ENCODE measurements at regions not wholly inside any gene's neighbourhood (a gene's known extent, or its start where the extent isn't known, plus 50 kb on each side); places are given as distances from the start of the nearest gene placed in this dataset.

DNA sequence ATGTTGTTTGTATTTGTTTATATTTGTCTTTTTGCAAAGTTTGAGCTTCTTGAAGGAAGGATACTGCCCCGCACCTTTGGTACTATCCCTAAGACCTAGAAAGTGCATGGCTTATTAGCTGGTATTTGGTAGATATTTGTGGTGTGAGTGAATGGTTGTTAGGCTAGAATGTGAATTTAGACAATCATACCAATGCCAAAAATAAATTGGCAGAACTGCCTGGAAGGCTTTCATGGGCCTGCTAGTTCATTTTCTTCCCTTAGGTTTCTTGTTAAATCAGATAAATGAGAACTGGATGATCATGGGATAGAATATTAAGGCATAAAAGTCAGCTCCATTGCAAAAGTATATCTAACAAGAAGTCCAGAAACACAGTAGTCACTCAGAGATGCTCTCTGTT lies 147.5 kb upstream of the TSLP start:
- TF ChIP-seq, protein P1, sequence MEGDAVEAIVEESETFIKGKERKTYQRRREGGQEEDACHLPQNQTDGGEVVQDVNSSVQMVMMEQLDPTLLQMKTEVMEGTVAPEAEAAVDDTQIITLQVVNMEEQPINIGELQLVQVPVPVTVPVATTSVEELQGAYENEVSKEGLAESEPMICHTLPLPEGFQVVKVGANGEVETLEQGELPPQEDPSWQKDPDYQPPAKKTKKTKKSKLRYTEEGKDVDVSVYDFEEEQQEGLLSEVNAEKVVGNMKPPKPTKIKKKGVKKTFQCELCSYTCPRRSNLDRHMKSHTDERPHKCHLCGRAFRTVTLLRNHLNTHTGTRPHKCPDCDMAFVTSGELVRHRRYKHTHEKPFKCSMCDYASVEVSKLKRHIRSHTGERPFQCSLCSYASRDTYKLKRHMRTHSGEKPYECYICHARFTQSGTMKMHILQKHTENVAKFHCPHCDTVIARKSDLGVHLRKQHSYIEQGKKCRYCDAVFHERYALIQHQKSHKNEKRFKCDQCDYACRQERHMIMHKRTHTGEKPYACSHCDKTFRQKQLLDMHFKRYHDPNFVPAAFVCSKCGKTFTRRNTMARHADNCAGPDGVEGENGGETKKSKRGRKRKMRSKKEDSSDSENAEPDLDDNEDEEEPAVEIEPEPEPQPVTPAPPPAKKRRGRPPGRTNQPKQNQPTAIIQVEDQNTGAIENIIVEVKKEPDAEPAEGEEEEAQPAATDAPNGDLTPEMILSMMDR (IDR thresholded peaks at IDR 0.05): no peak
- TF ChIP-seq POLR2AphosphoS5 (IDR thresholded peaks at IDR 0.05): no peak
